Endometrial microvascular endothelial cells (primary cell): ENCODE measurements at regions not wholly inside any gene's neighbourhood (a gene's known extent, or its start where the extent isn't known, plus 50 kb on each side); places are given as distances from the start of the nearest gene placed in this dataset.

Source experiments
- in situ Hi-C: cut with HindIII; loops from 2 replicates; pipeline ENCODE4 v1.10.0; 2017; ENCODE audit warnings: low sequenced_read_pairs, low pct_unique_long_range_greater_than_20kb; ENCODE audit errors: inconsistent ontology term

DNA sequence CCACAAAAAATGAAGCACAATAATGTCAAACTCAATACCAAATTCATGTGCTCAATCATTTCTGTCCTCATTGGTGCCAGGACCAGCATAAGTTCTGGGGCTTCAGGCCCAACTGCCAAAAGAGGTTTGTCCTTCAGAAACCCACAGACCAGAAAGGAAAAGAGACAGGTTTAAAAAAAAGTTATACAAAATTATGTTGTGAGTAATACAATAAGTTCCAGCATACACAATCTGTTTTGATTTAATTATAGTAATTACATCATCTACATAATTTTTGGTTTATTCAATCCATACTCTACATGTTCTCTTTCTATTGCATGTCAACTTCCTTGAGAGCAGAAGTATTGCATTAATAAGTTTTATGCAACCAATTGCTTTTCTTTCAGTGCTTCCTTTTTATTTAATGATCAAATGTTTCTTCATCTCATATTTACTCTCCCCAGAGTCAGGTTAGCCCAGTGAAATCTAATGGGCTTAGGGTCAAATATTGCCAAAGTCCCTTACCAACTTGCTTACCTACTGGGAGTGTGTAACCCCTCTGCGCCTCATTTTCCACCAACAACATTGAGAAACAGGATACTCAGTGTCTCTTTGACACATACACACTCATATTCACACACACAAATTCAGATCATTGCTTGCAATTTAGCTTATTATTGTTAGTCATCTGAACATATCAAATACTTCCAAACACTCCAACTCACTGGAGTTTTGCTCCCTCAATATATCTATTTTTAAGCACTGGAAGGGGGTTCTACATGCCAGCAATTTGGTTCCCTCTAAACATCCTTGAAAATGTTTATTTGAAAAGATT, 424.4 kb upstream of the MARCKS start:
- in situ Hi-C loops = no loop called here

- in situ Hi-C loops = no loop called here
These were observed 423.7 kb upstream of the MARCKS start for GRCh38 chr6:113433335-113433991.

- in situ Hi-C loops = no loop called here
These were observed 422.5 kb upstream of the MARCKS start for GRCh38 chr6:113434641-113435040.

GRCh38 chr6:113437566-113437965, 419.6 kb upstream of the MARCKS start:
- in situ Hi-C loops = no loop called here

GRCh38 chr6:113439866-113440265, 417.3 kb upstream of the MARCKS start:
- in situ Hi-C loops = no loop called here

DNA sequence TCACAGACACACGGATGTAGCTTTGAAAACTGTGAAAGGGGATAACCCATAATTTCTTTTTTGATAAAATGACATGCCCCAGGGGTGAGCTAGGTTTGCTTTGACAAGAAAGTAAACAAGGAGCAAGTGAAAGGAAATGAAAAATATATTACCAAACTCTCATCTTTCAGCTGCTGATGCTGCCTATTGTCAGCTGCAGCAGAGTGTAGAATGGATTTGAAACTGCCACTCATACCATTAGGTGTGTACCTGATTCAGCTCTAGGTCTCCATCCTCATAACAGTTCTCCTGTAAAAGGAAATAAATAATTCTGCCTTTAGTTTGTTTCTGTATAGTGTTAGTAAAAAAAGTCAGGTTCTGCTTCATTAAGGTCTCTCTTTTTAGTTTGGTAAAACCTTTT, 415.1 kb upstream of the MARCKS start:
- in situ Hi-C loops = no loop called here

DNA sequence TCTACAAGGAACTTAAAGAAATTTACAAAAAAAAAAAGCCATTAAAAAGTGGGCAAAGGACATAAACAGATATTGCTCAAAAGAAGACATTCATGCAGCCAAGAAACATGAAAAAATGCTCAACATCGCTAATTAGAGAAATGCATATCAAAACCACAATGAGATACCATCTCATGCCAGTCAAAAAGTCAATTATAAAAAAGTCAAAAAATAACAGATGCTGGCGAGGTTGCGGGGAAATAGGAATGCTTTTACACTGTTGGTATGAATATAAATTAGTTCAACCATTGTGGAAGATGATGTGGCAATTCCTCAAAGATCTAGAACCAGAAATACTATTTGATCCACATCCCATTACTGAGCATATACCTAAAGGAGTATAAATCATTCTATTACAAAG, 411.9 kb upstream of the MARCKS start:
- in situ Hi-C loops = no loop called here

- in situ Hi-C loops = no loop called here
These were observed 409.9 kb upstream of the MARCKS start for GRCh38 chr6:113447088-113447831.

DNA sequence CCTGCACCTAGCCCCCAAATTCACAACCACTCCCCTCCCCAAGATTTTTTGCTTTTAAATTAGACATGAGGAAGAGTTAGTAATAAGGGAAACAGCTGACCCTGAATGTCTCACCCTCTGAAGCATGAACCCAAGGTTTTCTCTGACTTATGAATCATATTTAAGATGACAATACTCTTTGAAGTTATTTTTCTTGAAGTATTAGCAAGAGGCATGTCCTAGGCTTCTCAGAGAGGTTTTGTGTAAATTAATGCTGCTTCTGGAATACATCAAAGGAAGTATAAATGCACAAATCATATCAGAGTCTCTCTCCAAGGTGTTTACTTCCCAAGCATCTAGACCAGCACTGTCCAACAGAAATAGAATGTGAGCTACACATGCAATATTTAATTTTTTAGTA, 408.1 kb upstream of the MARCKS start:
- in situ Hi-C loops = no loop called here

GRCh38 chr6:113450061-113450465, 407.1 kb upstream of the MARCKS start:
- in situ Hi-C loops = no loop called here

GRCh38 chr6:113451049-113451448, 406.1 kb upstream of the MARCKS start:
- in situ Hi-C loops = no loop called here

DNA sequence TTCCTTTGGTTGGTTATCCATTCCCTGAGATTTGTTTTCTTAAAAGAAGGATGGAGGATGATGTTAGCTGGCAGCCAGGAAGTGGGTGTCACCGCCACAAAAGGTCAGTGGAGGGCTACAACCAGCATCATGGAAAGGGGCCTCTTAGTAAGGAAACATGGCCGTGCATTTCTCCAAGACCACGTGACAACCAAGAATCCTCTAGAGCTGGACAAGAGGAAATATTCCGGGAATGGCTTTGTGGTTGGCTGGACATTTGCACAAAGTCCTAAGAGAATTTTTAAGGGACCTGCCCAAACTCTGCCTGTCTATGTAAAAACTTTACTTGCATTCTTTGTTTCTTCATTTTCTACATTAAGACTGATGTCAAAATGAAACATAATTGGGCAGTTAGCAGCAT, 399.9 kb upstream of the MARCKS start:
- in situ Hi-C loops = no loop called here

DNA sequence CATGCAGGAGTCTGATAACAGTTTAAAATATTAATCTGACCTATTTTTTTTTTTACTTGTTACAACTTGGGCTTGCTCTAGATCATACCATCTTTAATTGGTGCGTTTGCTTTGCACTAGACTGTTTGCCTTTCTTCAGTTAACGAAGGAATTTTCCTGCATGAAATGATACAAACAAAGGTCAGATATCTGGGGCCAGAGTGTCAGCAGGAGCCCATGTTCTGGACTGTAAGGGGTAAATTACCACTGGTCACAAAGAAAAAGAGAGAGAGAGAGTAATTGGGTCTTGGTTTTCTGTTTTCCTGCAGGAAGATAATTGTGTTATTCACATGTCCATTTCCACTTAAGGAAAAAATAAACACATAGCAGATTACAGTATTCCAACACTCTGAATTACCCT, 399.4 kb upstream of the MARCKS start:
- in situ Hi-C loops = no loop called here

- in situ Hi-C loops = no loop called here
These were observed 398.7 kb upstream of the MARCKS start for GRCh38 chr6:113458368-113459010.

GRCh38 chr6:113461153-113461932, 395.8 kb upstream of the MARCKS start:
- in situ Hi-C loops = no loop called here

DNA sequence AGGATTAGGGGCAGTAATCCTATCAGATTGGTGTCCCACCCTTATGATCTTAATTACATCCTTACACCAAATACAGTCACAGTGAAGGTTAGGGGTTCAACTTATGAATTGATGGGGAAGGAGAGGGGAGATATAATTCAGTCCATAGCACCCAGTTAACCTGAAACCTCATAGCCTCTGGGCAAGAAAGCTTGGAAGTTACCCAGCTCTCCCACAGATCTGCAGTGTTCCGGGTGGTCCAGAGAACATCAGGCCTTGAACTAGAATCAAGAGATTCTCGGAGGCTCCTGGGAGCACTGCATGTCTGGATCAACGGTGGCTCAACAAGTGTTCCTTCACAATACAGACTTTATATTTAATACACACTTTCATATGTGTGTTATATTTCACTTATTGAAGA, 392.6 kb upstream of the MARCKS start:
- in situ Hi-C loops = no loop called here

GRCh38 chr6:113464960-113465359, 392.2 kb upstream of the MARCKS start:
- in situ Hi-C loops = no loop called here

- in situ Hi-C loops = no loop called here
These were observed 390.6 kb upstream of the MARCKS start for GRCh38 chr6:113466526-113466925.

GRCh38 chr6:113475392-113475791, 381.8 kb upstream of the MARCKS start:
- in situ Hi-C loops = no loop called here
